ENCODE measurements at regions not wholly inside any gene's neighbourhood (a gene's known extent, or its start where the extent isn't known, plus 50 kb on each side); places are given as distances from the start of the nearest gene placed in this dataset.

DNA sequence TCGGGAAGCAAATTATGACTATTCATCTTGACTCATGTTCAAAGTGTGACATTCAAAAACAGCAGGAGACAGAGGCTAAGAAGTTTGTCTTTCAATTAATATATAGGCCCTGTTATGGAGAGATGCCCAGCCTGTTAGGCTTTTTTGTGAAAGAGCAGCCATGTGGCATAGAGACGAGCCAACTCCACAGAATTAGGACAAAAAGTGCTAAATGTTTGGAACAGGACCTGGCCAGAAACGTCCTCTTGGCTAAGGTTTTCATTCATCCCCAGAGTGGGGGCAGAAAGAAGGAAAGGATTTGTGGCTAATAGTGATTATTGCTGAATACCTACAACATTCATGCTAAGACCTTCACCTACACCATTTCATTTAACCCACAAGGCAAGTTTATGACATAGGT is 324.7 kb upstream of the NPVF start:
- no peak for DNase-seq (ENCODE audit: low read depth in 3 of 3)

- DNase-seq (ENCODE audit: low read depth in 3 of 3): no peak
Observed at GRCh38 chr7:25553580-25554291, 325.4 kb upstream of the NPVF start.

- DNase-seq (ENCODE audit: low read depth in 3 of 3): no peak
Observed at GRCh38 chr7:25557379-25557917, 329.2 kb upstream of the NPVF start.

DNA sequence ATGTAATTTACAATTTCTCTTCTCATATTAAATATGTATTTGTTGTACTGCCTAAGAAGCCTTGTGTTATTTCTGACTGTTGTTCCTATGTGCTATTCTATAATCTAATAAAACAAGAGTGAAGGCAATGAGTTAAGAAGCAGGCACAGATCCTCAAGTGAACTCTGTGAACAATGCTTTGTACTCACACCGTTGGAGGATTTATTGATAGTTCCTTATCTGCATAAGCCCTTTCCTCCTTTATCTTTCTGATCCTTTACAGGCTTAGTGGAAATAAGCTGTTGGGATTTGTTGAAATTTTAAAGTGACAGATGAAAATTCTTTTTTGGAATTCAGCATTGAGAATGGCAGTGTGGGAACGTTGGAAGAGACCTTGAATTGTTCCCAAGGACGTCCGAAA is 329.6 kb upstream of the NPVF start:
- no peak for DNase-seq (ENCODE audit: low read depth in 3 of 3)

DNA sequence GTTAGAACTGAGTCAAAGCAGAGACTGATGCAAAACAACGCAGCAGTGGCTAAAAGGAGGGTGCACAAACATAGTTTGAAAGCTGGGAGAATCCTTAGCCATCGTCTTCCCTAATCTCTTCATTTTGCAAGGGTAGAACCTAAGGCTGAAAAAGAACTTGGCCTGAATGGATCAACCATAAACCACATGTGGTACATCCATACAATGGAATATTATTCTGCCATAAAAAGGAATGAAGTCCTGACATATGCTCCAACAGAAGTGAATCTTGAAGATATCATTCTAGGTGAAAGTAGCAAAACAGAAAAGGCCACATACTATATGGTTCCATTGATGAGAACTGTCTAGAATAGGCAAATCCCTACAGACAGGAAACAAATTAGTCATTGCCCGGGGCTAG is 330.3 kb upstream of the NPVF start:
- DNase-seq (ENCODE audit: low read depth in 3 of 3): no peak

DNA sequence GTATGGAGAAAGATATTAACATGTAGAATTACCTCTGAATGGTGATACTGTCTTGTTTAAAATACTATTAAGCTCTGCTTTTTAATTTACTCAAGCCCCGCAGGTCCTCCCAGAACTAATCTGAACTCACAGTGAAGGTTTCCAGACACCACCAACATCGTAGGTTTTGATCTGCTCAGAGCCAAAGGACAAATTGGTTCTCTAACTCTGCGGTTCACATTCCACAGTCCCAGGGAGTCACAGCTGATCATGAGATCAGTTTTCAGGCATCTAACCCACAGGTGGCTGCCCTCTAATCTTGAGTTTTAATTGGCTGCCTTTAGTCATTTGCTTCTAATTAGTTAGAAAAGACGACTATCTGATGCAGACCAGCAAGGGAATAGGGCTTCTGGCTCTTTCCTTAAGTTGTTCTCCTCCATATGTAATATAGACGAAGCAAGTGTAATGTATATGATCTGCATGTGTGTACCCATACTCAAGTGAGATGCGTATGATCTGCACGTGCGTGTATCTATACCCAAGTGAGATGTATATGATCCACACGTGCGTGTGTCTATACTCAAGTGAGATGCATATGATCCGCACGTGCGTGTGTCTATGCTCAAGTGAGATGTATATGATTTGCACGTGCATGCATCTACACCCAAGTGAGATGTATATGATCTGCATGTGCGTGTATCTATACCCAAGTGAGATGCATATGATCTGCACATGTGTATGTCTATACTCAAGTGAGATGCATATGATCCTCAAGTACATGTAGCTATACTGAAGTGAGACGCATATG is 331.5 kb upstream of the NPVF start:
- DNase-seq (ENCODE audit: low read depth in 3 of 3): no peak

- DNase-seq (ENCODE audit: low read depth in 3 of 3): no peak
Observed at GRCh38 chr7:25562673-25563182, 334.4 kb upstream of the NPVF start.

- DNase-seq (ENCODE audit: low read depth in 3 of 3): no peak
Observed at GRCh38 chr7:25565002-25565401, 336.7 kb upstream of the NPVF start.

GRCh38 chr7:25565949-25566348 is 337.7 kb upstream of the NPVF start:
- peak; percentile 38 to 55 (median 46) for DNase-seq (ENCODE audit: low read depth in 3 of 3)

DNA sequence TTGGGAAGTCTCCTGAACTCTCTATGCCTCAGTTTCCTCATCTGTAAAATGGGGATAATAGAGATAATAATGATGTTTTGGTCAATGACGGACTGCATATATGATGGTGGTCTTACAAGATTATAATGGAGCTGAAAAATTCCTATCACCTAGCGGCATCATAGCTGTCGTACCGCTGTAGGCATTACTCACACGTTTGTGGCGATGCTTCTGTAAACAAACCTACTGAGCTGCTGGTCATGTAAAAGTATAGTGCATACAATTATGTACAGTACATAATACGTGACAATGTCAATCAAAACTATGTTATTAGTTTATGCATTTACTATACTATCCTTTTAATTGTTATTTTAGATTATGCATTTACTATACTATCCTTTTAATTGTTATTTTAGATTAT is 339.1 kb upstream of the NPVF start:
- DNase-seq (ENCODE audit: low read depth in 3 of 3): no peak

GRCh38 chr7:25569765-25570164 is 341.5 kb upstream of the NPVF start:
- no peak for DNase-seq (ENCODE audit: low read depth in 3 of 3)

- DNase-seq (ENCODE audit: low read depth in 3 of 3): no peak
Observed at GRCh38 chr7:25572423-25572822, 344.1 kb upstream of the NPVF start.

DNA sequence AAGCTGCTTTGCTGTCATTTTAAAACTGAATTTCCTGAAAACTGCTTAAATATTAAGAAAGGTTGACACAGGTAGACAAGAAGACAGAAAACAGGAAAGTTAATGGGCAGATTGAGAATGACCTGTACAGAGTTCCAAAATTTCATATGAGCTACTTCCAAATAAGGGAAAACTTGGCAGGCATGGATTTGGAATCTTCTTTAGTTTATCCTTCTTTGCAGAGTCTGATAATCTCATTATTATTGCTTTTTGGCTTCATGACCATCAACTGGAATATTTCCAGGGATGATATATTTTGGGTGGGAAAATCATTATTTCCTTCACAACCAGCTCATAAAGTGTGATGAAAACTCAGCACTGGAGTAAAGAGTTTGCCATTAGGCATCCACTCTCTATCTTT is 346.5 kb upstream of the NPVF start:
- no peak for DNase-seq (ENCODE audit: low read depth in 3 of 3)

- DNase-seq (ENCODE audit: low read depth in 3 of 3): no peak
Observed at GRCh38 chr7:25575634-25576033, 347.3 kb upstream of the NPVF start.

- no peak for DNase-seq (ENCODE audit: low read depth in 3 of 3)
Observed at GRCh38 chr7:25578991-25579777, 350.9 kb upstream of the NPVF start.

DNA sequence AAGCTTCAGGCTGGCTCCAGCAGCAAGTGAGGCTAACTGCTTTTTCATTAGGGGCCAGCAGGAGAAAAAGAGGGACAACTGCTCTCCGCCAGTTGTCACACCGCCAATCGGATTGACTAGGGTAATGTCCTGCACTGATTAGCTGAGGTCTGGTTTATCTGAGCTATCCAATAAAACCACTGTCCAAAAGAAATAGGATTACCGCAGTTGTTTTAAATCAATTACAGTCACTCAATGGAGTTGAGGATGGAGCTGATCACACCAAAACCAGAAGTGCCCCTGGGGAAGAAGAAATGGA is 351.4 kb upstream of the NPVF start:
- no peak for DNase-seq (ENCODE audit: low read depth in 3 of 3)

GRCh38 chr7:25580141-25580540 is 351.9 kb upstream of the NPVF start:
- no peak for DNase-seq (ENCODE audit: low read depth in 3 of 3)

DNA sequence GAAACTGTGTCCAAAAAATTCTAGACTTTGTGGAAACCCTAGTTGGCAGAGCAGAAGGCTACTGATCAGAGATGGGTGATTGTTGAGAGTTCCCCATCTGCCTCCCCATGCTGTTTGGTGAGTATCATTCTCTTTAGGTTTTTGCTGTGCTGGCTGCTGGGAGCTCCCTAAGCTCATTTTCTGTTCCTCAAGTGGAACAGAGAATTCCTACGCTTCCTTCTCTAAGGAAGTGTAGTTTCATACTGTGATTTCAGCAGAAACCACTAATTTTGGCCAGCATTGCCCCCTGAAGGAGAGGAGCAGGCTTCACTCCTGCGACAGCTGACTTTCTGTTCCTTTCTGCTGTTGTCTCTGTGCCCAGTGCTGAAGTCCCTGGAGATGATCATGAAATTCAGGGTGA is 355.3 kb upstream of the NPVF start:
- DNase-seq (ENCODE audit: low read depth in 3 of 3): no peak

DNA sequence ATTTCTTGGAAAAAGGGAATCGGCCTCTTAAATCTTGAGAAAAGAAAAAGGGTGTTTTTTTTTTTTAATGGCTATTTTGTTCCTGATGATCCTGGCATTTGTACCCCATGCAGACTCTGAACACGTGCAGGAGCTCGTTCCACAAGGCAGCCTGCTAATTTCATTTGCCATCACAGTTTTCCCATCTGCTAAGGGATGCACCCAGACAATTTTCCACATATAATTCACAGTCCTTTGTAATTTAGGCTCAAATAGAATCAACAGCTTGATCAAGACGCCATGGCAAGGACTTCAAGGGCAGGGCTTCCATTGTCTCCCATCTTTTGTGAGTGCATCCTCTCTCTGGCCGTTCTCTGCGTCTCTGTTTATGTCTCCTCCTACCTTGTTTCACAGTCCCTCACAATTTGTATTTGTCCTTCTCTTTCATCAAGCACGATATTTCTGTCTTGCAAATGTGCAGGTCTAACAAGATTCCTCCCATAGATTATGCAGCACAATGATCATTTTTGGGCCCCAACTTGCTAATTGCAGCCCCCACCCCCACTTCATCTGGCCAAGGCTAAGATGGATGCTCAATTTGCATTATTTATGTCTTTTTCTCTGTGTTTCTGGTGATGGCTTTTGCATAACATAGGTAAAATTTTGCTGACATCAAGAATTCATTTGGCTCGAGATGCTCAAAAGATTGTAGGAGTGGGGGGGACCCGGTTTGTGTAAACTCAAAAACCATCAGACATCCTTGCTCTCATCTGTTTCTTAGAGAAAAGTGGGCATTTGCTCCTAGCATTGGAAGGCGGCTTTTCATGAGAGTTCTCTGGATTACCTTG is 356.0 kb upstream of the NPVF start:
- no peak for DNase-seq (ENCODE audit: low read depth in 3 of 3)

- DNase-seq (ENCODE audit: low read depth in 3 of 3): no peak
Observed at GRCh38 chr7:25586513-25586912, 358.2 kb upstream of the NPVF start.

DNA sequence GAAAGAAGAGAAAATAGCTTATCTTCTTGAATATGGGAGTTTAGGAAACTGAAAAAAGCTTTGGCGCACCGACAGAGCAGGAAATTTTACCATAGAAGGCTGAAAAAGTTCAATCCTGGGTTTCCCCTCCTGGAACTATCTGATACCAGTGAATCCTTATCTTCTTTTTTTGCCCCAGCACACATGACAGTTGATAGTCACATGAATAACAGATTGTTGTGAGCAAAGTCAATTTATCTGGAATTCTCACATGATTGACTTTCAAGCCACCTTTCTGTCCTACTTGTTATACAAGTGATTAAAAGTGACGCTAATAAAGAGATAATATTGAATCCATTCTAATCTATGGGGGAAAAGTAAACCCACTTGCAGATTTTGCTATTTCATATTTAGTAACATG is 365.8 kb upstream of the NPVF start:
- DNase-seq (ENCODE audit: low read depth in 3 of 3): no peak

- DNase-seq (ENCODE audit: low read depth in 3 of 3): no peak
Observed at GRCh38 chr7:25594728-25595127, 366.4 kb upstream of the NPVF start.
